ENCODE measurements at regions not wholly inside any gene's neighbourhood (a gene's known extent, or its start where the extent isn't known, plus 50 kb on each side); places are given as distances from the start of the nearest gene placed in this dataset.

DNA sequence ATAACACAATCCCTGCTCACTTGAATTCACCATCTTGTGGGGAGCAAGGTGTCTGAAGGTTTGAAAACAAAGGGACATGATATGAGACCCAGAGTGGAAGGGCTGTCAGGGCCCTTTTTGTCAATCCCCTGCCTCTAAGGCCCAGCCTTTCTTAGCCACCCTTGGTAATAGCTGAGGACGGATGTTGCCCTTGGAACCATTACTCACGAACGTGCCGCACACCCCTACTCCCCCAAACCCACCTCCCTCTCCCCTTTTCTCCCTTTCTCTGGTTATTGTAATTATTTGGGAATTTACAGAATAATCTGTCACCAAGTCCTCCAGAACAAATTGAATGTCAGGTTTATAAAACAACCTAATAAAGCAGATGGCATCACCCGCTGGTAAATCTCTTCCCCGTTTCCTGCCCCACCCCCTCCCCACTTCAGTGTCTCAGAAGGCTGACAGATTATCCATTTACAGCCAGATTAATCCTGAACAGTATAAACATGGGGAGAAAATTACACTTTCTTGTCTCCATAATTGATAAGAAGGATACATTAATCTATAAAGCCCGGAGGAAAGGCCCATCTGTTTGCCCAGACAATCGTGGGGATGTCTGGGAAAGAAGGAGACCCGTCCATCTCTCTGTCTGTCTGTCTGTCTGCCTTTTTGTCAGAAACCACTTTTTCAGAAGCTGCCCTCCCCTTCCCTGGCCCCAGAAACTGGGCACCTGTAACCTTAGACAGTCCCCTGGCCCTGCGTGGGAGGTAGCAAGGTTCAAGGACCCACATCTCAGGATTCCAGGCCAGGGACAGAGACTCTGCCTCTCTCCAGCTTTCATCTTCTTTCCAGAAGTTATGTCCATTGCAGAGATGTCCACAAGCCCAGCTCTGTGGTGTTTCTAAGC lies 60.6 kb upstream of the CD34 start:
- CTCF ChIA-PET, result interaction anchor here (0.8 to 1.3 kb wide), 2 partner anchors 8 to 103 kb away, joined by 3 to 4 read pairs; no protein-coding TSS in a partner anchor
- POLR2A ChIA-PET, result no interaction called here
- TF ChIP-seq NFRKB (IDR thresholded peaks at IDR 0.05), result no peak
- TF ChIP-seq TARDBP (IDR thresholded peaks at IDR 0.05), result no peak
- TF ChIP-seq L3MBTL2 (conservative IDR thresholded peaks at IDR 0.05), result no peak
- TF ChIP-seq ARNT (IDR thresholded peaks at IDR 0.05), result no peak
- no peak for TF ChIP-seq ZNF384 (IDR thresholded peaks at IDR 0.05)
- TF ChIP-seq BHLHE40 (IDR thresholded peaks at IDR 0.05; ENCODE audit: borderline replicate concordance), result no peak
- no peak for TF ChIP-seq CTBP1 (IDR thresholded peaks at IDR 0.05; ENCODE audit: borderline replicate concordance)
- no peak for TF ChIP-seq ELF4 (IDR thresholded peaks at IDR 0.05)
- no peak for TF ChIP-seq FOXA1 (IDR thresholded peaks at IDR 0.05)
- no peak for TF ChIP-seq FOXK2 (IDR thresholded peaks at IDR 0.05)
- no peak for TF ChIP-seq SP1 (IDR thresholded peaks at IDR 0.05)
- DNase-seq (ENCODE audit: extremely low spot score), result no peak

- POLR2A ChIA-PET, result no interaction called here
- TF ChIP-seq LEF1 (IDR thresholded peaks at IDR 0.05; ENCODE audit: borderline replicate concordance), result no peak
- no peak for TF ChIP-seq SP1 (IDR thresholded peaks at IDR 0.05)
- TF ChIP-seq ELF4 (IDR thresholded peaks at IDR 0.05), result no peak
- TF ChIP-seq L3MBTL2 (conservative IDR thresholded peaks at IDR 0.05), result no peak
- TF ChIP-seq, protein P1, sequence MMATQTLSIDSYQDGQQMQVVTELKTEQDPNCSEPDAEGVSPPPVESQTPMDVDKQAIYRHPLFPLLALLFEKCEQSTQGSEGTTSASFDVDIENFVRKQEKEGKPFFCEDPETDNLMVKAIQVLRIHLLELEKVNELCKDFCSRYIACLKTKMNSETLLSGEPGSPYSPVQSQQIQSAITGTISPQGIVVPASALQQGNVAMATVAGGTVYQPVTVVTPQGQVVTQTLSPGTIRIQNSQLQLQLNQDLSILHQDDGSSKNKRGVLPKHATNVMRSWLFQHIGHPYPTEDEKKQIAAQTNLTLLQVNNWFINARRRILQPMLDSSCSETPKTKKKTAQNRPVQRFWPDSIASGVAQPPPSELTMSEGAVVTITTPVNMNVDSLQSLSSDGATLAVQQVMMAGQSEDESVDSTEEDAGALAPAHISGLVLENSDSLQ (IDR thresholded peaks at IDR 0.05), result no peak
- no peak for TF ChIP-seq BHLHE40 (IDR thresholded peaks at IDR 0.05; ENCODE audit: borderline replicate concordance)
- TF ChIP-seq CTBP1 (IDR thresholded peaks at IDR 0.05; ENCODE audit: borderline replicate concordance), result no peak
- TF ChIP-seq TARDBP (IDR thresholded peaks at IDR 0.05), result no peak
- CTCF ChIA-PET, result interaction anchor here (1.0 to 1.3 kb wide), 2 partner anchors 86 to 102 kb away, joined by 3 to 5 read pairs; no protein-coding TSS in a partner anchor
- DNase-seq (ENCODE audit: extremely low spot score), result no peak
Observed at GRCh38 chr1:207970329-207971233, 59.7 kb upstream of the CD34 start.

GRCh38 chr1:207969528-207969927 lies 58.6 kb upstream of the CD34 start:
- no peak for TF ChIP-seq FOXA1 (IDR thresholded peaks at IDR 0.05)
- TF ChIP-seq, protein P1 (IDR thresholded peaks at IDR 0.05), result no peak
- no peak for TF ChIP-seq CTBP1 (IDR thresholded peaks at IDR 0.05; ENCODE audit: borderline replicate concordance)
- TF ChIP-seq HDGF (IDR thresholded peaks at IDR 0.05; ENCODE audit: borderline replicate concordance), result no peak
- TF ChIP-seq L3MBTL2 (conservative IDR thresholded peaks at IDR 0.05), result no peak
- TF ChIP-seq LEF1 (IDR thresholded peaks at IDR 0.05; ENCODE audit: borderline replicate concordance), result no peak
- TF ChIP-seq BHLHE40 (IDR thresholded peaks at IDR 0.05; ENCODE audit: borderline replicate concordance), result no peak
- no peak for TF ChIP-seq ZNF384 (IDR thresholded peaks at IDR 0.05)
- no peak for TF ChIP-seq FOXM1 (IDR thresholded peaks at IDR 0.05; ENCODE audit: borderline replicate concordance)
- no peak for TF ChIP-seq SP1 (IDR thresholded peaks at IDR 0.05)
- no peak for TF ChIP-seq SUZ12 (IDR thresholded peaks at IDR 0.05)
- no peak for TF ChIP-seq FOXK2 (IDR thresholded peaks at IDR 0.05)
- TF ChIP-seq ELF4 (IDR thresholded peaks at IDR 0.05), result no peak
- no peak for TF ChIP-seq NFRKB (IDR thresholded peaks at IDR 0.05)
- no peak for TF ChIP-seq ARNT (IDR thresholded peaks at IDR 0.05)
- no peak for TF ChIP-seq TARDBP (IDR thresholded peaks at IDR 0.05)
- CTCF ChIA-PET, result interaction anchor here (1.0 to 1.2 kb wide), 3 partner anchors 52 to 84 kb away, joined by 3 to 5 read pairs (median 3); no protein-coding TSS in a partner anchor
- no peak for DNase-seq (ENCODE audit: extremely low spot score)
- POLR2A ChIA-PET, result interaction anchor here (1.4 kb wide), 1 partner anchor 101 kb away, joined by 3 read pairs; no protein-coding TSS in a partner anchor

DNA sequence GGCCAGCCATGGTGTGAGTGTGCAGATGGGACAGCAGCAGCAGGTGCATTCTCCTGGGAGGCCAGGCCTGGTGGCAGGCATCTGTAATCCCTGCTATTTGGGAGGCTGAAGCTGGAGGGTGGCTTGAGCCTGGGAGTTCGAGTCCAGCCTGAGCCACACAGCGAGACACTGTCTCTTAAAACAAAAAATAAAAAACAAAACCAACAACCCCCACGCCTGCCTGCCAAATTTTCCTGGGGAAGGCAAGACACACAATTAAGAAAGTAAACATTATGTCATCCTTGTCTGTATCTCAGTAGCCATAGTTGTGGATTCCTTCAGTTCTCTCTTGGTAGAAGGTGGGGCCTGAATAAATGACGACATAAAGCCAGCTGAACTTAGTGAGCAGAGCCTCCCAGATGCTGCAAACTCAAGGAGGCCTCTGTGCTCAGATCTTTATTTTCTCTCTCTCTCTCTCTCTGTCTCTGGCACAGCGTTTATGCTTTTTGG lies 57.6 kb upstream of the CD34 start:
- CTCF ChIA-PET, result interaction anchor here (0.6 to 1.2 kb wide), 4 partner anchors 53 to 82 kb away, joined by 3 read pairs; no protein-coding TSS in a partner anchor
- POLR2A ChIA-PET, result interaction anchor here (1.4 kb wide), 1 partner anchor 100 kb away, joined by 3 read pairs; no protein-coding TSS in a partner anchor
- no peak for DNase-seq (ENCODE audit: extremely low spot score)
- TF ChIP-seq ELF4 (IDR thresholded peaks at IDR 0.05), result no peak

GRCh38 chr1:207967703-207968102 lies 56.8 kb upstream of the CD34 start:
- no peak for DNase-seq (ENCODE audit: extremely low spot score)
- no peak for TF ChIP-seq ELF4 (IDR thresholded peaks at IDR 0.05)
- no peak for TF ChIP-seq ZNF384 (IDR thresholded peaks at IDR 0.05)
- no peak for TF ChIP-seq SUZ12 (IDR thresholded peaks at IDR 0.05)
- no peak for TF ChIP-seq SP1 (IDR thresholded peaks at IDR 0.05)
- no peak for TF ChIP-seq FOXK2 (IDR thresholded peaks at IDR 0.05)
- TF ChIP-seq HDGF (IDR thresholded peaks at IDR 0.05; ENCODE audit: borderline replicate concordance), result no peak
- TF ChIP-seq, protein P1 (IDR thresholded peaks at IDR 0.05), result no peak
- TF ChIP-seq FOXA1 (IDR thresholded peaks at IDR 0.05), result no peak
- no peak for TF ChIP-seq TARDBP (IDR thresholded peaks at IDR 0.05)
- TF ChIP-seq FOXM1 (IDR thresholded peaks at IDR 0.05; ENCODE audit: borderline replicate concordance), result no peak
- TF ChIP-seq ARNT (IDR thresholded peaks at IDR 0.05), result no peak
- no peak for TF ChIP-seq NFRKB (IDR thresholded peaks at IDR 0.05)
- TF ChIP-seq BHLHE40 (IDR thresholded peaks at IDR 0.05; ENCODE audit: borderline replicate concordance), result no peak
- no peak for TF ChIP-seq L3MBTL2 (conservative IDR thresholded peaks at IDR 0.05)
- TF ChIP-seq LEF1 (IDR thresholded peaks at IDR 0.05; ENCODE audit: borderline replicate concordance), result no peak
- TF ChIP-seq CTBP1 (IDR thresholded peaks at IDR 0.05; ENCODE audit: borderline replicate concordance), result no peak
- CTCF ChIA-PET, result no interaction called here
- POLR2A ChIA-PET, result no interaction called here

Data from HEK293T (cell line).